ENCODE measurements at regions not wholly inside any gene's neighbourhood (a gene's known extent, or its start where the extent isn't known, plus 50 kb on each side); places are given as distances from the start of the nearest gene placed in this dataset.

DNA sequence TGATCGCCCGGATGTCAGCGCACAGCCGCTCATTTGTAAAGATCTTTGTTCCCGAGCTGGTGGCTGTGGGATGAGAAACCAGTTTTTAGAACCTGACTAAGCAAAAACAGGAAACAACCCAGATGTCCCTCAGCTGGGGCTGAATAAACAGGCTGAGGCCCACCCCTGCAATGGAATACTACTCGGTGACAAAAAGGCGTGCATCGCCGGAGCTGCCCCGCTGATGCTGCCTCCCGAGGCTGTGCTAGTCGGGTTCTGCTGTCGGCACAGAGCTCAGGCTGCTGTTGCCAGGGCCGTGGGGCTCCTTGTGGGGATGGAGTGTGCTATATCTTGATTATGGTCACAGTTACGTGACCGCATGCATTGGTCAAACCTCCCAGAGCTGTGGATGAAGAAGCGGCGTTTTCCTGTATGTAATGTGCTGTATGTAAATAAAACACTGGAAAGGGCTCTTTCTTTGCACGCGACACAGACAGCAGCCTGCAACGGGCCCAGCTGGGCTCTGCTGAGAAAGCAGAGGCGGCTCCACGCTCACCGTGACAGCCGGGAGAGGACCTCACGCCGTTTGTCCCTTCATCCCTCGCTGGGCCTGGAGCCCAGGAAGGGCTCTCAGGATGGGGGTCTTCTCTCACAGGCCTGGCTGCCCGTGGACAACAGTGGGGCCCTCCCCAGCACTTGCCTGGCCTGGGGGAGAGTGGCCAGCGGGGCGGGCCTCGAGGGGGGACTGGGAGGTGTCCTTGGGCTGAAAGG, 51.5 kb upstream of the RNU6ATAC start:
- TF ChIP-seq CTCF (IDR thresholded peaks at IDR 0.05; ENCODE audit: low read depth, low read length, missing input control) (no peak), RXRA (IDR thresholded peaks at IDR 0.05) (peak in 1 of 2 donors; percentile 21), TAF1 (conservative IDR thresholded peaks at IDR 0.05) (no peak), FOXA2 (IDR thresholded peaks at IDR 0.05) (no peak)
- TF ChIP-seq, protein P1, sequence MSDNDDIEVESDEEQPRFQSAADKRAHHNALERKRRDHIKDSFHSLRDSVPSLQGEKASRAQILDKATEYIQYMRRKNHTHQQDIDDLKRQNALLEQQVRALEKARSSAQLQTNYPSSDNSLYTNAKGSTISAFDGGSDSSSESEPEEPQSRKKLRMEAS (IDR thresholded peaks at IDR 0.05), result peak; percentile 29
- TF ChIP-seq, protein P2, sequence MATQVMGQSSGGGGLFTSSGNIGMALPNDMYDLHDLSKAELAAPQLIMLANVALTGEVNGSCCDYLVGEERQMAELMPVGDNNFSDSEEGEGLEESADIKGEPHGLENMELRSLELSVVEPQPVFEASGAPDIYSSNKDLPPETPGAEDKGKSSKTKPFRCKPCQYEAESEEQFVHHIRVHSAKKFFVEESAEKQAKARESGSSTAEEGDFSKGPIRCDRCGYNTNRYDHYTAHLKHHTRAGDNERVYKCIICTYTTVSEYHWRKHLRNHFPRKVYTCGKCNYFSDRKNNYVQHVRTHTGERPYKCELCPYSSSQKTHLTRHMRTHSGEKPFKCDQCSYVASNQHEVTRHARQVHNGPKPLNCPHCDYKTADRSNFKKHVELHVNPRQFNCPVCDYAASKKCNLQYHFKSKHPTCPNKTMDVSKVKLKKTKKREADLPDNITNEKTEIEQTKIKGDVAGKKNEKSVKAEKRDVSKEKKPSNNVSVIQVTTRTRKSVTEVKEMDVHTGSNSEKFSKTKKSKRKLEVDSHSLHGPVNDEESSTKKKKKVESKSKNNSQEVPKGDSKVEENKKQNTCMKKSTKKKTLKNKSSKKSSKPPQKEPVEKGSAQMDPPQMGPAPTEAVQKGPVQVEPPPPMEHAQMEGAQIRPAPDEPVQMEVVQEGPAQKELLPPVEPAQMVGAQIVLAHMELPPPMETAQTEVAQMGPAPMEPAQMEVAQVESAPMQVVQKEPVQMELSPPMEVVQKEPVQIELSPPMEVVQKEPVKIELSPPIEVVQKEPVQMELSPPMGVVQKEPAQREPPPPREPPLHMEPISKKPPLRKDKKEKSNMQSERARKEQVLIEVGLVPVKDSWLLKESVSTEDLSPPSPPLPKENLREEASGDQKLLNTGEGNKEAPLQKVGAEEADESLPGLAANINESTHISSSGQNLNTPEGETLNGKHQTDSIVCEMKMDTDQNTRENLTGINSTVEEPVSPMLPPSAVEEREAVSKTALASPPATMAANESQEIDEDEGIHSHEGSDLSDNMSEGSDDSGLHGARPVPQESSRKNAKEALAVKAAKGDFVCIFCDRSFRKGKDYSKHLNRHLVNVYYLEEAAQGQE (IDR thresholded peaks at IDR 0.05), result no peak
